GM12878 (cell line): ENCODE measurements at regions not wholly inside any gene's neighbourhood (a gene's known extent, or its start where the extent isn't known, plus 50 kb on each side); places are given as distances from the start of the nearest gene placed in this dataset.
A peak's percentile ranks its signal among the peaks of the same experiment; 100 is the strongest.
"Not testable (repeated sequence)": the region's sequence is repeated elsewhere in the genome, so short reads cannot be mapped to it uniquely, and the experiment has no call there.

Source experiments
- ATAC-seq: fragments of 200-7000 bp; cut with Tn5 transposase; 3 replicates; pipeline ENCODE4 v1.9.1; 2020; ENCODE audit warnings: mild to moderate bottlenecking, moderate library complexity
- BruUV-seq: library from RNA; stranded (reverse); fragments of 400-500 nt; replicated peaks from 2 replicates; lab custom pipeline; 2021; lab: Mats Ljungman, UMichigan
- CTCF ChIA-PET: fragments of 300-600 bp; sonication (Branson Sonifier 250); formaldehyde crosslinking; extraction: SDS; loops from one replicate; lab custom pipeline; 2021; ENCODE audit warnings: inconsistent platforms; lab: Yijun Ruan, JAX
- POLR2A ChIA-PET: fragments of 350-600 bp; formaldehyde crosslinking; extraction: SDS; loops from one replicate; lab custom pipeline; 2021; ENCODE audit warnings: inconsistent platforms; lab: Charles Lee
- RAD21 ChIA-PET: fragments of 300-600 bp; sonication (Branson Sonifier 250); formaldehyde crosslinking; loops from one replicate; lab custom pipeline; 2023; ENCODE audit warnings: antibody characterized with exemption; ENCODE audit not compliant: unreplicated experiment; lab: Charles Lee
- SMC1A ChIA-PET: fragments of 300-600 bp; sonication (Branson Sonifier 250); formaldehyde crosslinking; loops from one replicate; lab custom pipeline; 2023; ENCODE audit not compliant: unreplicated experiment, uncharacterized antibody; lab: Charles Lee
- DNase-seq: peaks from one replicate; pipeline ENCODE4 v3.0.0-alpha.2; 2011; ENCODE audit warnings: low read depth, low spot score
- FAIRE-seq: peaks from 3 replicates; lab custom pipeline; 2011; peaks lifted over from hg19 to GRCh38; lab: Jason Lieb, UNC
- H2AFZ ChIP-seq: 2 replicates; pipeline ENCODE4 v1.6.0; 2011; ENCODE audit warnings: low read depth, low read length, control low read depth; ENCODE audit not compliant: control insufficient read depth
- H3K27ac ChIP-seq: 2 replicates; pipeline ENCODE4 v1.5.1; 2011; ENCODE audit warnings: control low read depth; ENCODE audit not compliant: control insufficient read depth, insufficient read depth
- H3K27me3 ChIP-seq, 2 experiments: replicated peaks in 1 of 2; 2 replicates each; pipeline versions ENCODE4 v1.6.0 to v1.6.1; 2011; ENCODE audit warnings: low read length in 1 of 2; ENCODE audit not compliant: control insufficient read depth in 2 of 2, insufficient read depth in 2 of 2
- H3K36me3 ChIP-seq, 2 experiments: 2 replicates each; pipeline ENCODE4 v1.5.1; 2011; ENCODE audit warnings: low read length in 1 of 2; ENCODE audit not compliant: control insufficient read depth in 2 of 2, insufficient read depth in 2 of 2
- H3K4me1 ChIP-seq: 2 replicates; pipeline ENCODE4 v1.6.1; 2011; ENCODE audit warnings: mild to moderate bottlenecking, low read length, moderate library complexity, mixed read lengths; ENCODE audit not compliant: control insufficient read depth, insufficient read depth
- H3K4me2 ChIP-seq: 2 replicates; pipeline ENCODE4 v1.6.0; 2011; ENCODE audit warnings: control low read depth; ENCODE audit not compliant: control insufficient read depth, insufficient read depth
- H3K4me3 ChIP-seq: fragments of 200-600 bp; sonication (generic); 2 replicates; pipeline ENCODE4 v1.5.1; 2016
- H3K79me2 ChIP-seq: 2 replicates; pipeline ENCODE4 v1.6.0; 2011; ENCODE audit warnings: low read length; ENCODE audit not compliant: control insufficient read depth, insufficient read depth
- H3K9ac ChIP-seq: 2 replicates; pipeline ENCODE4 v1.8.0; 2011; ENCODE audit warnings: low read length, control low read depth, mixed read lengths; ENCODE audit not compliant: control insufficient read depth, insufficient read depth
- H3K9me3 ChIP-seq: replicated peaks from 3 replicates; pipeline ENCODE4 v1.5.1; 2011; ENCODE audit warnings: mild to moderate bottlenecking, low read length; ENCODE audit not compliant: control insufficient read depth, insufficient read depth
- H4K20me1 ChIP-seq: 2 replicates; pipeline ENCODE4 v1.6.0; 2011; ENCODE audit not compliant: control insufficient read depth, insufficient read depth
- CTCF ChIP-seq, 3 experiments: IDR thresholded peaks in 2 of 3; conservative IDR thresholded peaks in 1 of 3; 2 replicates each; pipeline ENCODE4 v1.5.1; 2011; ENCODE audit warnings: low read depth in 3 of 3, low read length in 3 of 3, mild to moderate bottlenecking in 3 of 3, control low read depth in 2 of 3, moderate library complexity in 2 of 3, inconsistent platforms in 1 of 3, mixed read lengths in 1 of 3; ENCODE audit not compliant: control insufficient read depth in 2 of 3, insufficient read depth in 1 of 3; ENCODE audit errors: extremely low read depth in 1 of 3
- HCFC1 ChIP-seq: fragments of 150-350 bp; IDR thresholded peaks from 2 replicates; pipeline ENCODE4 v1.6.1; 2014; ENCODE audit warnings: low read length
- SMC3 ChIP-seq: IDR thresholded peaks from 2 replicates; pipeline ENCODE4 v1.6.1; 2011; ENCODE audit warnings: low read length, improper control_type of control experiment, borderline replicate concordance
- WGBS: methylation state at CpG from one replicate; pipeline ENCODE4 v1.1.6; 2016; ENCODE audit warnings: low lambda C conversion rate; ENCODE audit not compliant: insufficient replicate concordance, insufficient coverage; ENCODE audit errors: missing lambda C conversion rate; 5-methylcytosine and 5-hydroxymethylcytosine counted together
- in situ Hi-C: fragments of 300-500 bp; cut with MboI; formaldehyde crosslinking; loops from 9 replicates; pipeline ENCODE4 v1.14.3; 2018; ENCODE audit warnings: mixed read lengths
- intact Hi-C: fragments of 100-400 bp; cut with micrococcal nuclease; formaldehyde crosslinking; loops from one replicate; pipeline ENCODE4 v1.14.2; 2022; ENCODE audit not compliant: unreplicated experiment

GRCh38 chr14:106129274-106129673 is 602.9 kb downstream of the TMEM121 start:
- Histone ChIP-seq H3K4me1 (no peaks in the 10 kb centered on the region), H3K36me3 (no peaks in the 10 kb centered on the region), H2AFZ (no peak overlapping the region), H3K27me3 (no peaks in the 10 kb centered on the region; a peak in 1 of 4 replicates), H3K9ac (no peak overlapping the region), H3K4me2 (no peak overlapping the region), H3K4me3 (no peak overlapping the region), H3K9me3 (no peaks in the 10 kb centered on the region), H4K20me1 (no peaks in the 10 kb centered on the region), H3K79me2 (no peaks in the 10 kb centered on the region), H3K27ac (no peak overlapping the region)
- FAIRE-seq (no peak), DNase-seq (no peak), ATAC-seq (peak; percentile 48; the same call in 1 of the 3 replicates)
- SMC1A ChIA-PET = interaction anchor here (1.2 kb wide), 1 partner anchor 11 kb away, joined by 4 read pairs; no protein-coding TSS in a partner anchor
- RAD21 ChIA-PET = interaction anchor here (0.8 to 1.1 kb wide), 2 partner anchors 270 to 450 kb away, joined by 3 to 4 read pairs; no protein-coding TSS in a partner anchor
- in situ Hi-C loops (loop anchor here (25.0 kb wide), 1 partner anchor 467 kb away; no protein-coding TSS in a partner anchor), intact Hi-C loops (no loop called here)
- CTCF ChIA-PET = interaction anchor here (0.8 to 2.5 kb wide), 5 partner anchors 12 to 450 kb away, joined by 3 to 11 read pairs (median 3); no protein-coding TSS in a partner anchor
- POLR2A ChIA-PET = no interaction called here
- 0% methylated on average over 5 of the region's 5 CpGs for WGBS
- TF ChIP-seq HCFC1 (no peak), SMC3 (peak; percentile 32; the same call in 1 of the 2 replicates), CTCF (IDR thresholded peaks at IDR 0.05 in 2 of 3, conservative IDR thresholded peaks at IDR 0.05 in 1 of 3; ENCODE audit: control insufficient read depth in 2 of 3, extremely low read depth in 1 of 3, insufficient read depth in 1 of 3, low read depth in 3 of 3, low read length in 3 of 3) (peak; percentile 23 to 44 (median 42); a peak in 4 of 6 replicates)
- no TSS peak for BruUV-seq

GRCh38 chr14:106129904-106130661 is 603.7 kb downstream of the TMEM121 start:
- RAD21 ChIA-PET = interaction anchor here (0.8 to 1.1 kb wide), 2 partner anchors 271 to 451 kb away, joined by 3 to 4 read pairs; no protein-coding TSS in a partner anchor
- POLR2A ChIA-PET, H3K4me1 ChIP-seq, H3K36me3 ChIP-seq, H3K4me2 ChIP-seq, H3K27ac ChIP-seq, H3K9me3 ChIP-seq, H3K27me3 ChIP-seq, H2AFZ ChIP-seq, H3K9ac ChIP-seq, FAIRE-seq, H3K79me2 ChIP-seq, BruUV-seq, H3K4me3 ChIP-seq, ATAC-seq, DNase-seq, H4K20me1 ChIP-seq: not testable (repeated sequence)
- intact Hi-C loops (loop anchor here (5.0 kb wide), 1 partner anchor 283 kb away; no protein-coding TSS in a partner anchor), in situ Hi-C loops (loop anchor here (25.0 kb wide), 1 partner anchor 468 kb away; no protein-coding TSS in a partner anchor)
- WGBS = 40% methylated on average over 8 of the region's 8 CpGs
- CTCF ChIA-PET = interaction anchor here (0.8 to 2.5 kb wide), 5 partner anchors 11 to 451 kb away, joined by 3 to 11 read pairs (median 3); no protein-coding TSS in a partner anchor
- SMC1A ChIA-PET = interaction anchor here (1.2 kb wide), 1 partner anchor 10 kb away, joined by 4 read pairs; no protein-coding TSS in a partner anchor
